ENCODE measurements at regions not wholly inside any gene's neighbourhood (a gene's known extent, or its start where the extent isn't known, plus 50 kb on each side); places are given as distances from the start of the nearest gene placed in this dataset.

DNA sequence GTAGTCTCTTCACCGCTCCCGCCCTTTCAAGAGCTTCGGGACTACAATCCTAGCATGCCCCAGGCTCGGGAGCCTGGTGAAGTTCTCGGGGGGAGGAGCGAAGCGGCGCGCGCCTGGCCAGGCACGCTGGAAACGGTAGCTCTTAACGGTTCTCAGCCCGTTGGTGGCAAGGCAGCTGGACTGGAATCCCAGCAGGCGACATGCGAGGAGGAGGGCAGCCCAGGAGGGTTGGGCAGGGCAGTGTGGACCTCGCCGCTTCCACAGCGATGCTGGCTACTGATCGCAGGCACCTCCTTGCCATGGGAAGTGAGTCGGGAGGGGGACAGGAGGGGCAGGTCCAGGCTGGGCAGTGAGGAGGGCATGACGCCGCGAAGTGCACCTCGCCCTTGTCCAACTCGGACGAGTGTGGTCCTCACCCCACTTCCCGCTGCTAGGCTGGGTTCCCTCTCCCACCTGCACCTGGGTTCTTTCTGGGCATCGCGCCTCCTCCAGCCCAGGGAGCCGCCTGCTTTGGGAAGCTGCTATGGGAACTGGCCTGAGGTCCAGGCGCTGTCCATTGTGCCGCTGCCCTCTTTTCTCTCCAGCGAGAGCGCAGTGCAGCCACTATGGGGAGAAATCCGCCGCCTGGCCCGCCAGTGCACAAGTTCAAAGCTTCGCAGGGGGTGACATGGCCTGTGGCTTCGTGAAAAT is 367.8 kb upstream of the NUPR2 start:
- TF ChIP-seq, protein P1, sequence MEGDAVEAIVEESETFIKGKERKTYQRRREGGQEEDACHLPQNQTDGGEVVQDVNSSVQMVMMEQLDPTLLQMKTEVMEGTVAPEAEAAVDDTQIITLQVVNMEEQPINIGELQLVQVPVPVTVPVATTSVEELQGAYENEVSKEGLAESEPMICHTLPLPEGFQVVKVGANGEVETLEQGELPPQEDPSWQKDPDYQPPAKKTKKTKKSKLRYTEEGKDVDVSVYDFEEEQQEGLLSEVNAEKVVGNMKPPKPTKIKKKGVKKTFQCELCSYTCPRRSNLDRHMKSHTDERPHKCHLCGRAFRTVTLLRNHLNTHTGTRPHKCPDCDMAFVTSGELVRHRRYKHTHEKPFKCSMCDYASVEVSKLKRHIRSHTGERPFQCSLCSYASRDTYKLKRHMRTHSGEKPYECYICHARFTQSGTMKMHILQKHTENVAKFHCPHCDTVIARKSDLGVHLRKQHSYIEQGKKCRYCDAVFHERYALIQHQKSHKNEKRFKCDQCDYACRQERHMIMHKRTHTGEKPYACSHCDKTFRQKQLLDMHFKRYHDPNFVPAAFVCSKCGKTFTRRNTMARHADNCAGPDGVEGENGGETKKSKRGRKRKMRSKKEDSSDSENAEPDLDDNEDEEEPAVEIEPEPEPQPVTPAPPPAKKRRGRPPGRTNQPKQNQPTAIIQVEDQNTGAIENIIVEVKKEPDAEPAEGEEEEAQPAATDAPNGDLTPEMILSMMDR (conservative IDR thresholded peaks at IDR 0.05; ENCODE audit: low read depth, low read length) = no peak
- TF ChIP-seq EZH2 (IDR thresholded peaks at IDR 0.05; ENCODE audit: borderline replicate concordance, low read depth, low read length, poor library complexity, severe bottlenecking) = no peak

All from A673 (cell line).